GM21576 (cell line): ENCODE measurements at regions not wholly inside any gene's neighbourhood (a gene's known extent, or its start where the extent isn't known, plus 50 kb on each side); places are given as distances from the start of the nearest gene placed in this dataset.

Experiments used
- ATAC-seq: cut with Tn5 transposase; IDR thresholded peaks from one replicate; pipeline ENCODE4 v1.9.1; 2021; ENCODE audit warnings: mild to moderate bottlenecking, moderate library complexity; ENCODE audit not compliant: unreplicated experiment

GRCh38 chr6:77979204-77979603 is 326.4 kb downstream of the MEI4 start:
- ATAC-seq, result no peak

- ATAC-seq, result no peak
These were observed 333.7 kb downstream of the MEI4 start for GRCh38 chr6:77986380-77987034.

GRCh38 chr6:77987035-77987384 is 334.2 kb downstream of the MEI4 start:
- ATAC-seq, result no peak

GRCh38 chr6:78010130-78010529 is 357.3 kb downstream of the MEI4 start:
- no peak for ATAC-seq

GRCh38 chr6:78020586-78020985 is 367.7 kb downstream of the MEI4 start:
- ATAC-seq, result no peak

- ATAC-seq, result no peak
These were observed 372.7 kb downstream of the MEI4 start for GRCh38 chr6:78025502-78025901.

- no peak for ATAC-seq
These were observed 378.4 kb downstream of the MEI4 start for GRCh38 chr6:78031228-78031627.

GRCh38 chr6:78059171-78059570 is 406.3 kb downstream of the MEI4 start:
- ATAC-seq, result no peak

GRCh38 chr6:78062993-78063392 is 410.2 kb downstream of the MEI4 start:
- no peak for ATAC-seq

GRCh38 chr6:78076371-78076770 is 423.5 kb downstream of the MEI4 start:
- ATAC-seq, result no peak

GRCh38 chr6:78089531-78089930 is 436.7 kb downstream of the MEI4 start:
- no peak for ATAC-seq

- no peak for ATAC-seq
These were observed 441.1 kb downstream of the MEI4 start for GRCh38 chr6:78093906-78094305.

- ATAC-seq, result no peak
These were observed 448.5 kb downstream of the MEI4 start for GRCh38 chr6:78101387-78101786.

- no peak for ATAC-seq
These were observed 457.8 kb downstream of the MEI4 start for GRCh38 chr6:78110641-78111040.

- ATAC-seq, result no peak
These were observed 465.1 kb downstream of the MEI4 start for GRCh38 chr6:78117966-78118365.

- ATAC-seq, result no peak
These were observed 478.7 kb downstream of the MEI4 start for GRCh38 chr6:78131521-78131920.

- ATAC-seq, result no peak
These were observed 480.0 kb downstream of the MEI4 start for GRCh38 chr6:78132671-78133410.

GRCh38 chr6:78150425-78150824 is 497.6 kb downstream of the MEI4 start:
- no peak for ATAC-seq

- no peak for ATAC-seq
These were observed 501.1 kb downstream of the MEI4 start for GRCh38 chr6:78153976-78154375.

- ATAC-seq, result no peak
These were observed 504.8 kb downstream of the MEI4 start for GRCh38 chr6:78157606-78158005.

GRCh38 chr6:78188891-78189290 is 536.1 kb downstream of the MEI4 start:
- ATAC-seq, result no peak

GRCh38 chr6:78192057-78192456 is 539.2 kb downstream of the MEI4 start:
- ATAC-seq, result no peak

- ATAC-seq, result no peak
These were observed 546.2 kb downstream of the MEI4 start for GRCh38 chr6:78199044-78199443.
